Sigmoid colon (tissue), 4 donors: ENCODE measurements at regions not wholly inside any gene's neighbourhood (a gene's known extent, or its start where the extent isn't known, plus 50 kb on each side); places are given as distances from the start of the nearest gene placed in this dataset.

Experiments
- CTCF ChIP-seq, 4 experiments: fragments of 450-650 bp in 3 of 4; fragments of 200-600 bp in 1 of 4; IDR thresholded peaks; one replicate each; pipeline ENCODE4 v1.5.1; 2016 to 2019; ENCODE audit warnings: antibody characterized with exemption in 4 of 4, mild to moderate bottlenecking in 3 of 4, moderate library complexity in 2 of 4
- POLR2A ChIP-seq, 2 donors: fragments of 450-650 bp; IDR thresholded peaks; one replicate each; pipeline ENCODE4 v1.6.1; 2016; ENCODE audit warnings: antibody characterized with exemption in 2 of 2, mild to moderate bottlenecking in 2 of 2, moderate library complexity in 2 of 2
- POLR2AphosphoS5 ChIP-seq, 4 donors: sonication (generic); formaldehyde crosslinking; IDR thresholded peaks; one replicate each; pipeline ENCODE4 v1.6.1; 2017; ENCODE audit warnings: antibody characterized with exemption in 4 of 4

DNA sequence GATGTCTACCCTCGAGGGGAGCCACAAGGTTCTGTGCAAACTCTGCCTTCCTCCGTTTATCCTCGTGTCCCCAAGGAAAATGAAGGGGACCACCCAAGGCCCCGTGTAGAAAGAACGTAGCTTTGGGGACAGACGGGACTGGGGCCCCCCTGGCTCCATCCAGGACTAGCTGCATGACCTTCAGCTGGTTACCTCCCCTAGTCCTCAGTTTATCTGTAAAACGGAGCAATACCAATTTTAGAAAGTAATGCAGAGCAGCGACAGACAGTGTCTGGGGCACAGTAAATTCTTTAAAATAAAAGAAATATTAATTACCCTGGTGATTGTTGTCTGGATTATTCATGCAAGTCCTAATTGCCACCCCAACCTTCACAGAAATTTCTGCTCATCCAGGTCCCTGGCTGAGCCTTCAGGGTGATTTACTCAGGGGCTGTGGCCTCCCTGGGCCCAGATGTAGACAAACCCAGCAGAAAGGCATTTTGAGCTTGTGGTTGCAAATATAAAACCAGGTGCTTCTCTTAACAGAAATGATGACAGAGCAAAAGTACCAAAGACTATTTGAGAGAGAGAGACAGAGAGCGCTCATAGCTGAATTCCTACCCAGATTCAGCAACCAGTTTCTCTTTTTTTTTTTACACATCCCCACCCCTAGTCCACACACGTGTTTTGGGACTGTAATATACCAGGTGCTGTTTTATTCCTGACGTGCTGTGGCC is 155.1 kb upstream of the SMIM23 start:
- TF ChIP-seq CTCF (IDR thresholded peaks at IDR 0.05): no peak
- TF ChIP-seq POLR2A (IDR thresholded peaks at IDR 0.05): no peak
- TF ChIP-seq POLR2AphosphoS5 (IDR thresholded peaks at IDR 0.05): no peak
